ENCODE measurements at regions not wholly inside any gene's neighbourhood (a gene's known extent, or its start where the extent isn't known, plus 50 kb on each side); places are given as distances from the start of the nearest gene placed in this dataset.

- Histone ChIP-seq H3K27ac (ENCODE audit: low read length) (peak overlapping the region; percentile 46), H3K27me3 (ENCODE audit: low read length) (no peaks in the 10 kb centered on the region), H3K4me1 (ENCODE audit: insufficient read depth, low read length) (peaks cover 10% of the 10 kb centered on the region), H3K9me2 (replicated peaks; ENCODE audit: low read length) (0 out of 2 replicates have a peak, but pooled peaks cover 4% of the 10 kb centered on the region), H4K20me1 (ENCODE audit: low read length) (no peaks in the 10 kb centered on the region), H3K4me3 (ENCODE audit: low read length) (peak overlapping the region; percentile 17; the same call in 1 of the 2 replicates), H3K9ac (ENCODE audit: low read length) (0 out of 2 replicates have a peak overlapping the region, but pooled peaks have one; percentile 1), H3K36me3 (ENCODE audit: low read depth, low read length) (no peaks in the 10 kb centered on the region), H3K4me2 (ENCODE audit: low read length) (peak overlapping the region; percentile 69), H3K9me3 (ENCODE audit: low read length) (no peaks in the 10 kb centered on the region), H3K79me2 (ENCODE audit: low read length) (no peaks in the 10 kb centered on the region), H2AFZ (ENCODE audit: low read length) (no peak overlapping the region), H3F3A (ENCODE audit: low read length, unreplicated experiment) (no peaks in the 10 kb centered on the region)
- intact Hi-C loops (cut with micrococcal nuclease), result no loop called here
- DNase-seq (peak; percentile 85), ATAC-seq (no peak)
- CTCF ChIA-PET, result no interaction called here
- POLR2A ChIA-PET (ENCODE audit: unreplicated experiment), result no interaction called here
- BruUV-seq (replicated peaks), result no TSS peak
- TF ChIP-seq CTCF (conservative IDR thresholded peaks at IDR 0.05; ENCODE audit: low read depth, low read length) (no peak), EZH2phosphoT487 (IDR thresholded peaks at IDR 0.05; ENCODE audit: borderline replicate concordance, low read length) (no peak), EZH2 (IDR thresholded peaks at IDR 0.05; ENCODE audit: low read length, unreplicated experiment) (no peak)
Measured at GRCh38 chr12:127998988-127999387, 268.0 kb upstream of the TMEM132C start.

GRCh38 chr12:128004383-128004938, 262.5 kb upstream of the TMEM132C start:
- ChIA-PET POLR2A (ENCODE audit: unreplicated experiment) (no interaction called here), CTCF (no interaction called here)
- Histone ChIP-seq H3K9me3 (ENCODE audit: low read length) (no peaks in the 10 kb centered on the region), H3K9me2 (replicated peaks; ENCODE audit: low read length) (0 out of 2 replicates have a peak, but pooled peaks cover 4% of the 10 kb centered on the region), H3K36me3 (ENCODE audit: low read depth, low read length) (no peaks in the 10 kb centered on the region), H3K27me3 (ENCODE audit: low read length) (no peaks in the 10 kb centered on the region), H3F3A (ENCODE audit: low read length, unreplicated experiment) (no peaks in the 10 kb centered on the region), H3K9ac (ENCODE audit: low read length) (no peak overlapping the region), H3K79me2 (ENCODE audit: low read length) (no peaks in the 10 kb centered on the region), H3K4me3 (ENCODE audit: low read length) (peak overlapping the region; percentile 47), H3K4me2 (ENCODE audit: low read length) (peak overlapping the region; percentile 58), H3K27ac (ENCODE audit: low read length) (no peak overlapping the region), H2AFZ (ENCODE audit: low read length) (peak overlapping the region; percentile 73), H4K20me1 (ENCODE audit: low read length) (no peaks in the 10 kb centered on the region), H3K4me1 (ENCODE audit: insufficient read depth, low read length) (peaks cover 34% of the 10 kb centered on the region)
- no TSS peak for BruUV-seq (replicated peaks)
- DNase-seq (no peak), ATAC-seq (no peak)
- no peak for TF ChIP-seq EZH2phosphoT487 (IDR thresholded peaks at IDR 0.05; ENCODE audit: borderline replicate concordance, low read length)
- no peak for TF ChIP-seq CTCF (conservative IDR thresholded peaks at IDR 0.05; ENCODE audit: low read depth, low read length)
- TF ChIP-seq EZH2 (IDR thresholded peaks at IDR 0.05; ENCODE audit: low read length, unreplicated experiment), result no peak
- intact Hi-C loops (cut with micrococcal nuclease), result no loop called here

- TF ChIP-seq EZH2phosphoT487 (IDR thresholded peaks at IDR 0.05; ENCODE audit: borderline replicate concordance, low read length) (no peak), CTCF (conservative IDR thresholded peaks at IDR 0.05; ENCODE audit: low read depth, low read length) (no peak), EZH2 (IDR thresholded peaks at IDR 0.05; ENCODE audit: low read length, unreplicated experiment) (no peak)
- no peaks in the 10 kb centered on the region for H3K9me2 ChIP-seq (replicated peaks; ENCODE audit: low read length)
- H3K36me3 ChIP-seq (ENCODE audit: low read depth, low read length), result no peaks in the 10 kb centered on the region
- CTCF ChIA-PET, result no interaction called here
- intact Hi-C loops (cut with micrococcal nuclease), result no loop called here
- H3K4me2 ChIP-seq (ENCODE audit: low read length), result peak overlapping the region; percentile 70
- no peaks in the 10 kb centered on the region for H3K27me3 ChIP-seq (ENCODE audit: low read length)
- ATAC-seq, result no peak
- peak; percentile 46 for DNase-seq
- POLR2A ChIA-PET (ENCODE audit: unreplicated experiment), result no interaction called here
- H3K79me2 ChIP-seq (ENCODE audit: low read length), result no peaks in the 10 kb centered on the region
- no peaks in the 10 kb centered on the region for H3F3A ChIP-seq (ENCODE audit: low read length, unreplicated experiment)
- no TSS peak for BruUV-seq (replicated peaks)
- peak overlapping the region; percentile 67 for H3K27ac ChIP-seq (ENCODE audit: low read length)
- H3K9me3 ChIP-seq (ENCODE audit: low read length), result no peaks in the 10 kb centered on the region
- H3K9ac ChIP-seq (ENCODE audit: low read length), result peak overlapping the region; percentile 15; the same call in 1 of the 2 replicates
- H3K4me1 ChIP-seq (ENCODE audit: insufficient read depth, low read length), result peaks cover 32% of the 10 kb centered on the region
- peak overlapping the region; percentile 52 for H2AFZ ChIP-seq (ENCODE audit: low read length)
- H4K20me1 ChIP-seq (ENCODE audit: low read length), result no peaks in the 10 kb centered on the region
- H3K4me3 ChIP-seq (ENCODE audit: low read length), result peak overlapping the region; percentile 44; the same call in 1 of the 2 replicates
Measured at GRCh38 chr12:128007250-128007649, 259.7 kb upstream of the TMEM132C start.

Measured in PC-3 (cell line).